ENCODE measurements at regions not wholly inside any gene's neighbourhood (a gene's known extent, or its start where the extent isn't known, plus 50 kb on each side); places are given as distances from the start of the nearest gene placed in this dataset.

DNA sequence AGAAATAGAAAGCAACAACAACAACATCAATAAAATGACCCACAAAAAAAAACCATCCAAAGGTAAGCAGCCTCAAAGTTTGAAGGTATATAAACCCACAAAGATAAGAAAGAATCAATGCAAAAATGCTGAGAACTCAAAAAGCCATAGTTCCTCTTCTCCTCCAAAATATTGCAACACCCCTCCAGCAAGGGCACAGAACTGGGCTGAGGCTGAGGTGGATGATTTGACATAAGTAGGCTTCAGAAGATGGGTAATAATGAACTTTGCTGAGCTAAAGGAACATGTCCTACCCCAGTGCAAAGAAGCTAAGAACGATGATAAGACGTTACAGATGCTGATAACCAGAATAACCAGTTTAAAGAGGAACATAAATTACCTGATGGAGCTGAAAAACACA lies 188.8 kb upstream of the BTBD3 start:
- H3K9me2 ChIP-seq (ENCODE audit: insufficient read depth) = no peaks in the 10 kb centered on the region
- TF ChIP-seq POLR2AphosphoS5 (IDR thresholded peaks at IDR 0.05; ENCODE audit: low read depth, low read length) (no peak), SRF (IDR thresholded peaks at IDR 0.05; ENCODE audit: low read depth) (no peak), SP1 (IDR thresholded peaks at IDR 0.05; ENCODE audit: low read depth) (no peak)
- TF ChIP-seq, protein P1, sequence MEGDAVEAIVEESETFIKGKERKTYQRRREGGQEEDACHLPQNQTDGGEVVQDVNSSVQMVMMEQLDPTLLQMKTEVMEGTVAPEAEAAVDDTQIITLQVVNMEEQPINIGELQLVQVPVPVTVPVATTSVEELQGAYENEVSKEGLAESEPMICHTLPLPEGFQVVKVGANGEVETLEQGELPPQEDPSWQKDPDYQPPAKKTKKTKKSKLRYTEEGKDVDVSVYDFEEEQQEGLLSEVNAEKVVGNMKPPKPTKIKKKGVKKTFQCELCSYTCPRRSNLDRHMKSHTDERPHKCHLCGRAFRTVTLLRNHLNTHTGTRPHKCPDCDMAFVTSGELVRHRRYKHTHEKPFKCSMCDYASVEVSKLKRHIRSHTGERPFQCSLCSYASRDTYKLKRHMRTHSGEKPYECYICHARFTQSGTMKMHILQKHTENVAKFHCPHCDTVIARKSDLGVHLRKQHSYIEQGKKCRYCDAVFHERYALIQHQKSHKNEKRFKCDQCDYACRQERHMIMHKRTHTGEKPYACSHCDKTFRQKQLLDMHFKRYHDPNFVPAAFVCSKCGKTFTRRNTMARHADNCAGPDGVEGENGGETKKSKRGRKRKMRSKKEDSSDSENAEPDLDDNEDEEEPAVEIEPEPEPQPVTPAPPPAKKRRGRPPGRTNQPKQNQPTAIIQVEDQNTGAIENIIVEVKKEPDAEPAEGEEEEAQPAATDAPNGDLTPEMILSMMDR (IDR thresholded peaks at IDR 0.05 in 2 of 3, conservative IDR thresholded peaks at IDR 0.05 in 1 of 3; ENCODE audit: borderline replicate concordance in 1 of 3, insufficient read depth in 1 of 3, low read depth in 2 of 3, low read length in 2 of 3) = no peak
- TF ChIP-seq, protein P2, sequence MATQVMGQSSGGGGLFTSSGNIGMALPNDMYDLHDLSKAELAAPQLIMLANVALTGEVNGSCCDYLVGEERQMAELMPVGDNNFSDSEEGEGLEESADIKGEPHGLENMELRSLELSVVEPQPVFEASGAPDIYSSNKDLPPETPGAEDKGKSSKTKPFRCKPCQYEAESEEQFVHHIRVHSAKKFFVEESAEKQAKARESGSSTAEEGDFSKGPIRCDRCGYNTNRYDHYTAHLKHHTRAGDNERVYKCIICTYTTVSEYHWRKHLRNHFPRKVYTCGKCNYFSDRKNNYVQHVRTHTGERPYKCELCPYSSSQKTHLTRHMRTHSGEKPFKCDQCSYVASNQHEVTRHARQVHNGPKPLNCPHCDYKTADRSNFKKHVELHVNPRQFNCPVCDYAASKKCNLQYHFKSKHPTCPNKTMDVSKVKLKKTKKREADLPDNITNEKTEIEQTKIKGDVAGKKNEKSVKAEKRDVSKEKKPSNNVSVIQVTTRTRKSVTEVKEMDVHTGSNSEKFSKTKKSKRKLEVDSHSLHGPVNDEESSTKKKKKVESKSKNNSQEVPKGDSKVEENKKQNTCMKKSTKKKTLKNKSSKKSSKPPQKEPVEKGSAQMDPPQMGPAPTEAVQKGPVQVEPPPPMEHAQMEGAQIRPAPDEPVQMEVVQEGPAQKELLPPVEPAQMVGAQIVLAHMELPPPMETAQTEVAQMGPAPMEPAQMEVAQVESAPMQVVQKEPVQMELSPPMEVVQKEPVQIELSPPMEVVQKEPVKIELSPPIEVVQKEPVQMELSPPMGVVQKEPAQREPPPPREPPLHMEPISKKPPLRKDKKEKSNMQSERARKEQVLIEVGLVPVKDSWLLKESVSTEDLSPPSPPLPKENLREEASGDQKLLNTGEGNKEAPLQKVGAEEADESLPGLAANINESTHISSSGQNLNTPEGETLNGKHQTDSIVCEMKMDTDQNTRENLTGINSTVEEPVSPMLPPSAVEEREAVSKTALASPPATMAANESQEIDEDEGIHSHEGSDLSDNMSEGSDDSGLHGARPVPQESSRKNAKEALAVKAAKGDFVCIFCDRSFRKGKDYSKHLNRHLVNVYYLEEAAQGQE (IDR thresholded peaks at IDR 0.05; ENCODE audit: low read depth) = no peak
- intact Hi-C loops (cut with micrococcal nuclease) = no loop called here
- ChIA-PET RAD21 (ENCODE audit: low non-redundant PET in 1 of 2, low total read pairs in 2 of 2, uncharacterized antibody in 2 of 2, unreplicated experiment in 2 of 2) (no interaction called here), POLR2A (no interaction called here), CTCF (no interaction called here)
- H3K9me3 ChIP-seq (ENCODE audit: control insufficient read depth in 1 of 2, insufficient read depth in 1 of 2, low read depth in 1 of 2, low read length in 2 of 2) = no peaks in the 10 kb centered on the region
- no TSS peak for BruUV-seq (replicated peaks)
- ATAC-seq (no peak), DNase-seq (ENCODE audit: low read depth, low spot score) (no peak)
- no peak overlapping the region for H3K9ac ChIP-seq (ENCODE audit: low read length)
- no peaks in the 10 kb centered on the region for H3K79me2 ChIP-seq (ENCODE audit: insufficient read depth, low read length)
- no peak overlapping the region for H3K27ac ChIP-seq (ENCODE audit: low read depth, low read length)
- no peak overlapping the region for H2AFZ ChIP-seq (ENCODE audit: low read depth, low read length, poor library complexity, severe bottlenecking)
- no peak overlapping the region for H3K4me3 ChIP-seq (replicated peaks in 1 of 2; ENCODE audit: low read depth in 1 of 2, low read length in 2 of 2)
- no peaks in the 10 kb centered on the region for H3K4me1 ChIP-seq (ENCODE audit: control insufficient read depth in 1 of 2, insufficient read depth in 2 of 2, low read length in 2 of 2)
- H3K36me3 ChIP-seq (ENCODE audit: control insufficient read depth in 1 of 2, insufficient read depth in 2 of 2, low read length in 2 of 2) = no peaks in the 10 kb centered on the region
- no peaks in the 10 kb centered on the region for H3K27me3 ChIP-seq (ENCODE audit: insufficient read depth, low read length)
- H3K4me2 ChIP-seq (ENCODE audit: low read length) = no peak overlapping the region
- no peaks in the 10 kb centered on the region for H4K20me1 ChIP-seq (ENCODE audit: insufficient read depth)
